Midbrain (tissue), 1 donor: ENCODE measurements at regions not wholly inside any gene's neighbourhood (a gene's known extent, or its start where the extent isn't known, plus 50 kb on each side); places are given as distances from the start of the nearest gene placed in this dataset.
"Not testable (repeated sequence)": the region's sequence is repeated elsewhere in the genome, so short reads cannot be mapped to it uniquely, and the experiment has no call there.

Experiments
- DNase-seq: peaks from one replicate; lab custom pipeline; 2025; lab: John Stamatoyannopoulos, UW

- no peak for DNase-seq
Measured at GRCh38 chr6:126667728-126668127, 327.8 kb downstream of the CENPW start.

GRCh38 chr6:126672649-126673048 lies 332.7 kb downstream of the CENPW start:
- DNase-seq = no peak

- not testable (repeated sequence) for DNase-seq
Measured at GRCh38 chr6:126673749-126674148, 333.8 kb downstream of the CENPW start.

GRCh38 chr6:126682440-126682839 lies 342.5 kb downstream of the CENPW start:
- DNase-seq = no peak

- no peak for DNase-seq
Measured at GRCh38 chr6:126685182-126685581, 345.3 kb downstream of the CENPW start.

GRCh38 chr6:126696921-126697693 lies 357.2 kb downstream of the CENPW start:
- no peak for DNase-seq

- no peak for DNase-seq
Measured at GRCh38 chr6:126698732-126699240, 358.9 kb downstream of the CENPW start.

- DNase-seq = no peak
Measured at GRCh38 chr6:126701676-126702560, 362.0 kb downstream of the CENPW start.

GRCh38 chr6:126716032-126716431 lies 376.1 kb downstream of the CENPW start:
- no peak for DNase-seq

- DNase-seq = no peak
Measured at GRCh38 chr6:126716826-126717509, 377.1 kb downstream of the CENPW start.

- no peak for DNase-seq
Measured at GRCh38 chr6:126718600-126719327, 378.8 kb downstream of the CENPW start.

- DNase-seq = no peak
Measured at GRCh38 chr6:126720304-126720703, 380.4 kb downstream of the CENPW start.

- DNase-seq = no peak
Measured at GRCh38 chr6:126721581-126722160, 381.8 kb downstream of the CENPW start.

- no peak for DNase-seq
Measured at GRCh38 chr6:126722411-126722810, 382.5 kb downstream of the CENPW start.

GRCh38 chr6:126723541-126724170 lies 383.7 kb downstream of the CENPW start:
- DNase-seq = no peak

- DNase-seq = no peak
Measured at GRCh38 chr6:126724821-126725220, 384.9 kb downstream of the CENPW start.

GRCh38 chr6:126726454-126726853 lies 386.5 kb downstream of the CENPW start:
- DNase-seq = not testable (repeated sequence)

GRCh38 chr6:126738146-126738545 lies 380.3 kb upstream of the RSPO3 start:
- no peak for DNase-seq

GRCh38 chr6:126738641-126739040 lies 379.8 kb upstream of the RSPO3 start:
- DNase-seq = no peak

- DNase-seq = no peak
Measured at GRCh38 chr6:126743076-126743475, 375.4 kb upstream of the RSPO3 start.
